ENCODE measurements at regions not wholly inside any gene's neighbourhood (a gene's known extent, or its start where the extent isn't known, plus 50 kb on each side); places are given as distances from the start of the nearest gene placed in this dataset.

DNA sequence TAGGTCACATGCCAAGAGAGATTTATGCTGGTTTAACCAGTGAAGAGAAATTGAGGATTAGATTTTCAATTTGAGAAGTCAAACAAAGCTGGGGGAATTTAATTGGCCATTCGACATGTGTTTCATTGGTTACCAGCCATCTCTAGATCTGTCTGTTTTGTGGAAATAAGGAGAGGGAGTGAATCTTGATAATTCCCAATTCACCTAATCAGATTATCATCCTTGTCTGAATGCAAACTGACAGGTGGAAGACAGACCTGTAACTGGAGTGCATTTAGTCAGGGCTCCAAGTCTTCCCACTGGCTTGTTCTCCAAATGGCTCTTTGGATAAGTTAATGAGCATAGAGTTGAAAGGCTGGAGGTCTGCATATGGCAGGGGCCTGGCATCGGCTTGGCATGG, 1049.3 kb downstream of the NTRK3 start:
- no peak for TF ChIP-seq POLR2AphosphoS5 (IDR thresholded peaks at IDR 0.05)
- TF ChIP-seq, protein P1, sequence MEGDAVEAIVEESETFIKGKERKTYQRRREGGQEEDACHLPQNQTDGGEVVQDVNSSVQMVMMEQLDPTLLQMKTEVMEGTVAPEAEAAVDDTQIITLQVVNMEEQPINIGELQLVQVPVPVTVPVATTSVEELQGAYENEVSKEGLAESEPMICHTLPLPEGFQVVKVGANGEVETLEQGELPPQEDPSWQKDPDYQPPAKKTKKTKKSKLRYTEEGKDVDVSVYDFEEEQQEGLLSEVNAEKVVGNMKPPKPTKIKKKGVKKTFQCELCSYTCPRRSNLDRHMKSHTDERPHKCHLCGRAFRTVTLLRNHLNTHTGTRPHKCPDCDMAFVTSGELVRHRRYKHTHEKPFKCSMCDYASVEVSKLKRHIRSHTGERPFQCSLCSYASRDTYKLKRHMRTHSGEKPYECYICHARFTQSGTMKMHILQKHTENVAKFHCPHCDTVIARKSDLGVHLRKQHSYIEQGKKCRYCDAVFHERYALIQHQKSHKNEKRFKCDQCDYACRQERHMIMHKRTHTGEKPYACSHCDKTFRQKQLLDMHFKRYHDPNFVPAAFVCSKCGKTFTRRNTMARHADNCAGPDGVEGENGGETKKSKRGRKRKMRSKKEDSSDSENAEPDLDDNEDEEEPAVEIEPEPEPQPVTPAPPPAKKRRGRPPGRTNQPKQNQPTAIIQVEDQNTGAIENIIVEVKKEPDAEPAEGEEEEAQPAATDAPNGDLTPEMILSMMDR (IDR thresholded peaks at IDR 0.05) = no peak

Data from suprapubic skin (tissue), 3 donors.